ENCODE measurements at regions not wholly inside any gene's neighbourhood (a gene's known extent, or its start where the extent isn't known, plus 50 kb on each side); places are given as distances from the start of the nearest gene placed in this dataset.

GRCh38 chr7:25859412-25860274 is 292.4 kb upstream of the NFE2L3 start:
- H3K4me1 ChIP-seq, result peaks cover 0 to 28% (median 3%) of the 10 kb centered on the region in 4 donors

GRCh38 chr7:25860275-25861163 is 291.5 kb upstream of the NFE2L3 start:
- TF ChIP-seq CTCF (IDR thresholded peaks at IDR 0.05) (no peak), POLR2A (IDR thresholded peaks at IDR 0.05) (no peak), EP300 (IDR thresholded peaks at IDR 0.05) (peak in 1 of 2 donors; percentile 51)
- Histone ChIP-seq H3K27ac (no peak overlapping the region), H3K27me3 (peaks cover 0 to 100% of the 10 kb centered on the region in 2 donors), H3K9me3 (peaks cover 0 to 9% (median 0%) of the 10 kb centered on the region in 4 donors), H3K4me3 (no peak overlapping the region), H3K4me1 (peaks cover 0 to 25% (median 3%) of the 10 kb centered on the region in 4 donors), H3K36me3 (no peaks in the 10 kb centered on the region)
- no peak for DNase-seq (ENCODE audit: low spot score in 2 of 2)
- 23 to 44% methylated on average over 36 of the region's 36 CpGs for WGBS, 2 donors

More at GRCh38 chr7:25859412-25860274, 292.4 kb upstream of the NFE2L3 start:
- TF ChIP-seq EP300 (IDR thresholded peaks at IDR 0.05) (no peak), CTCF (IDR thresholded peaks at IDR 0.05) (no peak), POLR2A (IDR thresholded peaks at IDR 0.05) (no peak)
- Histone ChIP-seq H3K9me3 (peaks cover 0 to 9% (median 0%) of the 10 kb centered on the region in 4 donors), H3K36me3 (no peaks in the 10 kb centered on the region), H3K4me3 (no peak overlapping the region), H3K27ac (no peak overlapping the region), H3K27me3 (peaks cover 0 to 100% of the 10 kb centered on the region in 2 donors)
- no peak for DNase-seq (ENCODE audit: low spot score in 2 of 2)
- 63 to 71% methylated on average over 19 of the region's 19 CpGs for WGBS, 2 donors

DNA sequence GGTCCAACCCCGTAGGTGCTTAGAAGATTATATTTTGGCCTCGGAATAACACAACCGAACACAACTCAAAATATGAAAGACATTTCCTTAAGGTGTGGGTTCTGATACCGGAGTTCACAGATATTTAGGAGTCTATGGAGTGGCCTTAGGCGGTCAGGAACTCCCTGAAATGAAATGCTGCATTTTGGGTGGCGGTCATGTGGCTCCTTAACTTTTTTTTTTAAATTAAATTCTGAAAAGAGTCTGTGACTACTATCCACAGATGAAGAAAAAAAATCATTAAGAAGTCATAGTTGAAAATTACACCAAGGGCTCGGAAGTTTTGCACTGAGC is 290.9 kb upstream of the NFE2L3 start:
- peaks cover 4 to 100% of the 10 kb centered on the region in 2 donors for H3K27me3 ChIP-seq
- H3K27ac ChIP-seq, result no peak overlapping the region

GRCh38 chr7:25861601-25862260 is 290.3 kb upstream of the NFE2L3 start:
- no peak overlapping the region for H3K27ac ChIP-seq
- TF ChIP-seq CTCF (IDR thresholded peaks at IDR 0.05) (no peak), POLR2A (IDR thresholded peaks at IDR 0.05) (no peak), EP300 (IDR thresholded peaks at IDR 0.05) (no peak)
- peaks cover 0 to 17% (median 3%) of the 10 kb centered on the region in 4 donors for H3K4me1 ChIP-seq
- WGBS, 2 donors, result 6 to 9% methylated on average over 15 of the region's 15 CpGs
- DNase-seq (ENCODE audit: low spot score in 2 of 2), result no peak
- H3K4me3 ChIP-seq, result peak overlapping the region in 1 of 4 donors; percentile 24
- H3K36me3 ChIP-seq, result no peaks in the 10 kb centered on the region
- H3K27me3 ChIP-seq, result peaks cover 6 to 100% of the 10 kb centered on the region in 2 donors
- peaks cover 0 to 9% (median 0%) of the 10 kb centered on the region in 4 donors for H3K9me3 ChIP-seq

More for the DNA sequence above, 290.9 kb upstream of the NFE2L3 start:
- Histone ChIP-seq H3K9me3 (peaks cover 0 to 9% (median 0%) of the 10 kb centered on the region in 4 donors), H3K4me1 (peaks cover 0 to 23% (median 3%) of the 10 kb centered on the region in 4 donors), H3K36me3 (no peaks in the 10 kb centered on the region), H3K4me3 (no peak overlapping the region)
- no peak for DNase-seq (ENCODE audit: low spot score in 2 of 2)
- WGBS, 2 donors, result 39 to 54% methylated on average over 7 of the region's 7 CpGs
- no peak for TF ChIP-seq EP300 (IDR thresholded peaks at IDR 0.05)
- TF ChIP-seq POLR2A (IDR thresholded peaks at IDR 0.05), result no peak
- TF ChIP-seq CTCF (IDR thresholded peaks at IDR 0.05), result no peak
